Testis (tissue), 2 donors: ENCODE measurements at regions not wholly inside any gene's neighbourhood (a gene's known extent, or its start where the extent isn't known, plus 50 kb on each side); places are given as distances from the start of the nearest gene placed in this dataset.
"Not testable (repeated sequence)": the region's sequence is repeated elsewhere in the genome, so short reads cannot be mapped to it uniquely, and the experiment has no call there.

Source experiments
- POLR2A ChIP-seq: fragments of 450-650 bp; IDR thresholded peaks from one replicate; pipeline ENCODE4 v1.6.1; 2017; ENCODE audit warnings: antibody characterized with exemption, mild to moderate bottlenecking, moderate library complexity
- TF ChIP-seq, protein P1 (sequence below), 3 experiments: fragments of 450-650 bp in 2 of 3; fragments of 200-600 bp in 1 of 3; sonication (generic) in 1 of 3; IDR thresholded peaks; one replicate each; pipeline ENCODE4 v1.5.1; 2016 to 2019; ENCODE audit warnings: antibody characterized with exemption in 3 of 3, mild to moderate bottlenecking in 2 of 3, moderate library complexity in 1 of 3

DNA sequence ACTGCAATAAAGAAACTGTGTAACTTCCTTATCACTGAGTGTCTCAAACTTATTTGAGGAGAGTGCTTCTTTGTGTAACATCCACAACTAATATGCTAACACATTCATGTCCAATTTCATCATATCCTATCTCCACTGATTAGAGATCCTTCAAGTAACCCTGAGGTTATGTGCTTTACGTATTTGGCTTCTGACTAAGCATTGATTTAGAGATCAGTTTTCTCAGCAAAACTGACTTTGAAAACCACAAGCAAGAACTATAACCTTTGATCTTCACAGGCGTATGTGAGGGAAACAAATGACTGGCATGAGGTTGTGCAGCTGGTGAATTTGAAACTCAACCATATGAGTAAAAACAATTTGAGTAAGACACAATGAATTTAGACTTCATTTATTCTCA lies 4926.9 kb upstream of the OR11H1 start:
- TF ChIP-seq POLR2A = not testable (repeated sequence)
- TF ChIP-seq, protein P1, sequence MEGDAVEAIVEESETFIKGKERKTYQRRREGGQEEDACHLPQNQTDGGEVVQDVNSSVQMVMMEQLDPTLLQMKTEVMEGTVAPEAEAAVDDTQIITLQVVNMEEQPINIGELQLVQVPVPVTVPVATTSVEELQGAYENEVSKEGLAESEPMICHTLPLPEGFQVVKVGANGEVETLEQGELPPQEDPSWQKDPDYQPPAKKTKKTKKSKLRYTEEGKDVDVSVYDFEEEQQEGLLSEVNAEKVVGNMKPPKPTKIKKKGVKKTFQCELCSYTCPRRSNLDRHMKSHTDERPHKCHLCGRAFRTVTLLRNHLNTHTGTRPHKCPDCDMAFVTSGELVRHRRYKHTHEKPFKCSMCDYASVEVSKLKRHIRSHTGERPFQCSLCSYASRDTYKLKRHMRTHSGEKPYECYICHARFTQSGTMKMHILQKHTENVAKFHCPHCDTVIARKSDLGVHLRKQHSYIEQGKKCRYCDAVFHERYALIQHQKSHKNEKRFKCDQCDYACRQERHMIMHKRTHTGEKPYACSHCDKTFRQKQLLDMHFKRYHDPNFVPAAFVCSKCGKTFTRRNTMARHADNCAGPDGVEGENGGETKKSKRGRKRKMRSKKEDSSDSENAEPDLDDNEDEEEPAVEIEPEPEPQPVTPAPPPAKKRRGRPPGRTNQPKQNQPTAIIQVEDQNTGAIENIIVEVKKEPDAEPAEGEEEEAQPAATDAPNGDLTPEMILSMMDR (IDR thresholded peaks at IDR 0.05) = not testable (repeated sequence)
